H1 (cell line): ENCODE measurements at regions not wholly inside any gene's neighbourhood (a gene's known extent, or its start where the extent isn't known, plus 50 kb on each side); places are given as distances from the start of the nearest gene placed in this dataset.

Source experiments
- CHD2 ChIP-seq: IDR thresholded peaks from 2 replicates; pipeline ENCODE4 v1.6.1; 2012; ENCODE audit warnings: low read length, improper control_type of control experiment
- EP300 ChIP-seq, 2 experiments: IDR thresholded peaks; 1 replicate in 1 of 2; 2 replicates in 1 of 2; pipeline ENCODE4 v1.6.1; 2011 to 2012; ENCODE audit warnings: low read depth in 2 of 2, low read length in 2 of 2, mild to moderate bottlenecking in 2 of 2, borderline replicate concordance in 1 of 2, inconsistent platforms in 1 of 2, moderate library complexity in 1 of 2
- EZH2 ChIP-seq: fragments of 200-600 bp; sonication (generic); IDR thresholded peaks from 2 replicates; pipeline ENCODE4 v1.7.1; 2012; ENCODE audit warnings: low read depth, mild to moderate bottlenecking, moderate library complexity, low read length, inconsistent platforms; ENCODE audit not compliant: severe bottlenecking
- RFX5 ChIP-seq: IDR thresholded peaks from 2 replicates; pipeline ENCODE4 v1.6.1; 2011; ENCODE audit warnings: low read depth, low read length, improper control_type of control experiment, borderline replicate concordance
- SP1 ChIP-seq: IDR thresholded peaks from 2 replicates; pipeline ENCODE4 v1.6.1; 2011; ENCODE audit warnings: low read depth, low read length
- YY1 ChIP-seq: IDR thresholded peaks from 2 replicates; pipeline ENCODE4 v1.6.1; 2011; ENCODE audit warnings: low read depth, mild to moderate bottlenecking, low read length
- TF ChIP-seq, protein P1 (sequence below), 3 experiments: IDR thresholded peaks; 1 replicate in 2 of 3; 2 replicates in 1 of 3; pipeline versions ENCODE4 v1.5.1 to v1.6.1; 2011; ENCODE audit warnings: low read length in 3 of 3, mild to moderate bottlenecking in 3 of 3, inconsistent platforms in 2 of 3, low read depth in 1 of 3, moderate library complexity in 1 of 3; ENCODE audit not compliant: insufficient read depth in 1 of 3; ENCODE audit errors: control extremely low read depth in 1 of 3

DNA sequence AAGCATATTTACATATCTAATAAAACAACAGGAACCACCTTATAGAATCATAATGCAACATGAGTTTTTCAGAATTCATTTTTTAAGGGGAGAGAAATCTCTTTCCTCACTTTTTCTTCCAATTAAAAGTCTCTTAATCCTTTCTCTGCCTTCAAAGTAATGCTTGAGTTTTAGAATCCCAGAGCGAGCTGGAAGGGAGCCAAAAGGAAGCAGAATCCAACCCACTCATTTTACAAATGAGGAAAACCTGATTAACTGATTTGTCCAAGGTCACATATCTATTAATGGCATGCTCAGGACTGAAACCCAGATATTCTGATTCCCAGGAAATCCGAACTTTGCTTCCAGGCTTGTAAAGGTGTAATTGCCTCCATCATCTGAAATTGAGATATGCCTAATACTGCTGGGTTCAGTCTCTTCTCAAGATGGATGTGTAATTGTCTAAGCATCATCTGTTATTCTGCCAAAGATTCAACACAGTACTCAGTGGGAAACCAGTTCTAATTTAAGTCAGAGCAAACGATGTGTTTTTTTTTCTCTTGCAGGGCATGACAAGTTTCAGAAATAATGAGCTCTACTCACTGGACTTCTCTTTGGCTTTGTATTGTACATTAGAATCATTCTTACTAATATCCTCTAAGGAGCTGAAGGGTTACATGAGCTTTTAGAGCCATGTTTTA, 481.4 kb upstream of the CFAP20DC start:
- TF ChIP-seq EP300 (IDR thresholded peaks at IDR 0.05; ENCODE audit: borderline replicate concordance in 1 of 2, low read depth in 2 of 2, low read length in 2 of 2) (no peak), RFX5 (no peak), CHD2 (no peak), SP1 (no peak), YY1 (no peak), EZH2 (no peak)
- TF ChIP-seq, protein P1, sequence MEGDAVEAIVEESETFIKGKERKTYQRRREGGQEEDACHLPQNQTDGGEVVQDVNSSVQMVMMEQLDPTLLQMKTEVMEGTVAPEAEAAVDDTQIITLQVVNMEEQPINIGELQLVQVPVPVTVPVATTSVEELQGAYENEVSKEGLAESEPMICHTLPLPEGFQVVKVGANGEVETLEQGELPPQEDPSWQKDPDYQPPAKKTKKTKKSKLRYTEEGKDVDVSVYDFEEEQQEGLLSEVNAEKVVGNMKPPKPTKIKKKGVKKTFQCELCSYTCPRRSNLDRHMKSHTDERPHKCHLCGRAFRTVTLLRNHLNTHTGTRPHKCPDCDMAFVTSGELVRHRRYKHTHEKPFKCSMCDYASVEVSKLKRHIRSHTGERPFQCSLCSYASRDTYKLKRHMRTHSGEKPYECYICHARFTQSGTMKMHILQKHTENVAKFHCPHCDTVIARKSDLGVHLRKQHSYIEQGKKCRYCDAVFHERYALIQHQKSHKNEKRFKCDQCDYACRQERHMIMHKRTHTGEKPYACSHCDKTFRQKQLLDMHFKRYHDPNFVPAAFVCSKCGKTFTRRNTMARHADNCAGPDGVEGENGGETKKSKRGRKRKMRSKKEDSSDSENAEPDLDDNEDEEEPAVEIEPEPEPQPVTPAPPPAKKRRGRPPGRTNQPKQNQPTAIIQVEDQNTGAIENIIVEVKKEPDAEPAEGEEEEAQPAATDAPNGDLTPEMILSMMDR (IDR thresholded peaks at IDR 0.05; ENCODE audit: control extremely low read depth in 1 of 3, insufficient read depth in 1 of 3, low read depth in 1 of 3, low read length in 3 of 3), result no peak
